IMR-90 (cell line): ENCODE measurements at regions not wholly inside any gene's neighbourhood (a gene's known extent, or its start where the extent isn't known, plus 50 kb on each side); places are given as distances from the start of the nearest gene placed in this dataset.
A peak's percentile ranks its signal among the peaks of the same experiment; 100 is the strongest.

ENCODE experiments used
- ATAC-seq: fragments of 200-7000 bp; cut with Tn5 transposase; 2 replicates; pipeline ENCODE4 v1.9.1; 2020; ENCODE audit warnings: low read depth, mild to moderate bottlenecking, moderate library complexity
- BruUV-seq: library from RNA; stranded (reverse); fragments of 400-500 nt; replicated peaks from 2 replicates; lab custom pipeline; 2021; lab: Mats Ljungman, UMichigan
- CTCF ChIA-PET: fragments of 300-600 bp; formaldehyde crosslinking; extraction: SDS; loops from one replicate; lab custom pipeline; 2021; ENCODE audit warnings: antibody characterized with exemption; lab: Yijun Ruan, JAX
- POLR2A ChIA-PET: fragments of 300-600 bp; sonication (Branson Sonifier 250); formaldehyde crosslinking; loops from one replicate; lab custom pipeline; 2022; ENCODE audit warnings: antibody characterized with exemption; ENCODE audit not compliant: unreplicated experiment; lab: Charles Lee
- DNase-seq: peaks from one replicate; pipeline ENCODE4 v3.0.0; 2013
- H2AFZ ChIP-seq: replicated peaks from 2 replicates; pipeline ENCODE3; 2013; ENCODE audit warnings: low read length, mild to moderate bottlenecking; ENCODE audit not compliant: poor library complexity
- H2AK5ac ChIP-seq: 2 replicates; pipeline ENCODE4 v1.6.1; 2013; ENCODE audit warnings: low read depth, low read length, inconsistent platforms
- H2AK9ac ChIP-seq: replicated peaks from 2 replicates; pipeline ENCODE3; 2013; ENCODE audit warnings: mild to moderate bottlenecking, low read depth, low read length, moderate library complexity; ENCODE audit not compliant: poor library complexity
- H2BK120ac ChIP-seq: 2 replicates; pipeline ENCODE4 v1.6.1; 2013; ENCODE audit warnings: low read depth, low read length, inconsistent platforms
- H2BK15ac ChIP-seq: 3 replicates; pipeline ENCODE4 v1.6.1; 2013; ENCODE audit warnings: low read depth, low read length, inconsistent platforms
- H2BK20ac ChIP-seq: 2 replicates; pipeline ENCODE4 v1.6.1; 2013; ENCODE audit warnings: low read depth, mild to moderate bottlenecking, inconsistent platforms, low read length, moderate library complexity
- H2BK5ac ChIP-seq: 2 replicates; pipeline ENCODE4 v1.6.1; 2013; ENCODE audit warnings: mild to moderate bottlenecking, low read depth, low read length, inconsistent platforms; ENCODE audit not compliant: poor library complexity, severe bottlenecking
- H3K14ac ChIP-seq: replicated peaks from 2 replicates; pipeline ENCODE4 v1.6.1; 2013; ENCODE audit warnings: low read depth, low read length, inconsistent platforms
- H3K18ac ChIP-seq: 2 replicates; pipeline ENCODE4 v1.6.1; 2013; ENCODE audit warnings: low read depth, low read length, control low read depth
- H3K23ac ChIP-seq: 2 replicates; pipeline ENCODE4 v1.6.1; 2013; ENCODE audit warnings: low read depth, low read length, inconsistent platforms
- H3K27ac ChIP-seq: 2 replicates; pipeline ENCODE4 v1.5.1; 2013; ENCODE audit warnings: mild to moderate bottlenecking, control low read depth, low read length; ENCODE audit not compliant: insufficient read depth
- H3K27me3 ChIP-seq: 2 replicates; pipeline ENCODE4 v1.6.1; 2013; ENCODE audit warnings: low read length; ENCODE audit not compliant: control insufficient read depth, insufficient read depth
- H3K36me3 ChIP-seq: 2 replicates; pipeline ENCODE4 v1.6.1; 2013; ENCODE audit warnings: low read length, mixed read lengths; ENCODE audit not compliant: control insufficient read depth, insufficient read depth
- H3K4ac ChIP-seq: 2 replicates; pipeline ENCODE4 v1.6.1; 2013; ENCODE audit warnings: low read depth, low read length, inconsistent platforms
- H3K4me1 ChIP-seq: 2 replicates; pipeline ENCODE4 v1.6.1; 2013; ENCODE audit warnings: low read length, mixed read lengths; ENCODE audit not compliant: control insufficient read depth, insufficient read depth
- H3K4me2 ChIP-seq: 2 replicates; pipeline ENCODE4 v1.6.1; 2013; ENCODE audit warnings: low read depth, mild to moderate bottlenecking, control low read depth, low read length, moderate library complexity
- H3K4me3 ChIP-seq: 2 replicates; pipeline ENCODE4 v1.5.1; 2013; ENCODE audit warnings: low read depth, mild to moderate bottlenecking, control low read depth, low read length, moderate library complexity; ENCODE audit not compliant: insufficient read depth
- H3K56ac ChIP-seq: 2 replicates; pipeline ENCODE4 v1.6.1; 2013; ENCODE audit warnings: low read length, inconsistent platforms; ENCODE audit not compliant: insufficient read depth; ENCODE audit errors: extremely low read depth
- H3K79me1 ChIP-seq, 2 experiments: 2 replicates each; pipeline ENCODE4 v1.6.1; 2013; ENCODE audit warnings: low read length in 2 of 2, inconsistent platforms in 1 of 2, low read depth in 1 of 2
- H3K9ac ChIP-seq: 2 replicates; pipeline ENCODE4 v1.6.1; 2013; ENCODE audit warnings: low read depth, low read length, control low read depth
- H3K9me1 ChIP-seq: 2 replicates; pipeline ENCODE4 v1.6.1; 2013; ENCODE audit warnings: low read length, inconsistent platforms; ENCODE audit not compliant: insufficient read depth
- H3K9me3 ChIP-seq: 2 replicates; pipeline ENCODE4 v1.6.1; 2013; ENCODE audit warnings: low read length; ENCODE audit not compliant: control insufficient read depth, insufficient read depth
- H4K20me1 ChIP-seq: 2 replicates; pipeline ENCODE4 v1.6.1; 2013; ENCODE audit warnings: low read length, inconsistent platforms; ENCODE audit not compliant: insufficient read depth
- H4K5ac ChIP-seq: 2 replicates; pipeline ENCODE4 v1.6.1; 2013; ENCODE audit warnings: mild to moderate bottlenecking, low read depth, low read length, control low read depth
- H4K8ac ChIP-seq, 2 experiments: 2 replicates each; pipeline ENCODE4 v1.6.1; 2013; ENCODE audit warnings: low read depth in 2 of 2, low read length in 2 of 2, control low read depth in 1 of 2, inconsistent platforms in 1 of 2
- H4K91ac ChIP-seq: 2 replicates; pipeline ENCODE4 v1.6.1; 2013; ENCODE audit warnings: low read depth, low read length, inconsistent platforms; ENCODE audit not compliant: insufficient read depth
- NFE2L2 ChIP-seq: fragments of 150-350 bp; IDR thresholded peaks from 2 replicates; pipeline ENCODE4 v1.6.1; 2016; ENCODE audit warnings: low read depth, mild to moderate bottlenecking, low read length
- WGBS, 2 experiments: methylation state at CpG; one replicate each; pipeline versions ENCODE4 v1.1.5 to v1.1.7; 2013; ENCODE audit warnings: missing lambda C conversion rate in 2 of 2; ENCODE audit not compliant: insufficient read length in 1 of 2; ENCODE audit errors: extremely low coverage in 2 of 2; 5-methylcytosine and 5-hydroxymethylcytosine counted together
- dilution Hi-C: fragments of 300-500 bp; cut with HindIII; formaldehyde crosslinking; loops from one replicate; pipeline ENCODE4 v1.14.3; 2018; ENCODE audit warnings: low sequenced_read_pairs; ENCODE audit not compliant: unreplicated experiment
- in situ Hi-C: fragments of 300-500 bp; cut with MboI; formaldehyde crosslinking; loops from 3 replicates; pipeline ENCODE4 v1.14.3; 2019; ENCODE audit warnings: low sequenced_read_pairs, inconsistent platforms, mixed read lengths
- intact Hi-C: fragments of 100-400 bp; cut with micrococcal nuclease; formaldehyde crosslinking; loops from 2 replicates; pipeline ENCODE4 v1.10.0; 2022

DNA sequence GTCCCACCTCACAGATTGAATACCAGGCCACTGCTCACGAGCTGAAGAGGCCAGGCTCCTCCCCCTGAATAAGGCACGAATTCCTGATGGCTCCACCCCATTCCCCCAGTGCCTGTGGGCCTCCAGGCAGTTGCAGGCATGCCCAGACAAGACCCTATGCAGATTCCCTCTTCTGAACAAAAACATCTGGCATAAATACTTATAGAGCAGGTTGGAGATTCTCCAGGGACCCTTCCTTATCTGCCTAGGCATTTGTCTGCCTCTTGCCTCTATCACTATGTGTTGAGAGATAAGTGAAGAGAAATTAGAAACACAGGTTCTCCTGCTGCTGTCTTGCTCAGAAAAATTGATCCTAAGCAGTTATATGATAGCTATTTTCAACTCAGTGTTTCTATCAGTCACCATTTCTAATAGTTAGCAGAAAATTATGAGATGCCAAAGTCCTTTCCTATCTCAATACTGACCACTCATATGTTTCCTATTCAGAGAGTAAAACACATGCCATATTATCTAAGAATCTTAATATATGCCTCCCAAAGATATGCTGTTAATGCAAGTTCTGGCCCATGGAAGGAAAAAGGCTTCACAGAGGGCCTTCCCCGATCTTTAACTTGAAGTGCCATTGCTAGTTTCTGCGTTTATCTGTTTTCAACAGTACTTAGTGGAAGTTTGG is 364.0 kb downstream of the KCTD12 start:
- Histone ChIP-seq H2BK120ac (peak overlapping the region; percentile 74; the same call in 1 of the 2 replicates), H3K4me3 (no peak overlapping the region), H3K9me3 (no peaks in the 10 kb centered on the region), H2AFZ (no peak overlapping the region), H3K4ac (no peak overlapping the region; the same call in 1 of the 2 replicates), H3K79me1 (no peaks in the 10 kb centered on the region), H3K4me2 (no peak overlapping the region), H3K56ac (no peak overlapping the region), H3K18ac (peak overlapping the region; percentile 73), H3K4me1 (peaks cover 2% of the 10 kb centered on the region; the same call in 1 of the 2 replicates), H3K9me1 (no peaks in the 10 kb centered on the region), H4K91ac (peak overlapping the region; percentile 38), H4K20me1 (no peaks in the 10 kb centered on the region), H3K27ac (peak overlapping the region; percentile 55; the same call in 1 of the 2 replicates), H2BK20ac (peak overlapping the region; percentile 21; the same call in 1 of the 2 replicates), H2AK9ac (no peak overlapping the region), H3K27me3 (no peaks in the 10 kb centered on the region), H3K23ac (peak overlapping the region; percentile 10; the same call in 1 of the 2 replicates), H2BK15ac (no peak overlapping the region), H3K36me3 (no peaks in the 10 kb centered on the region), H3K9ac (no peak overlapping the region), H3K14ac (no peak overlapping the region), H4K5ac (peak overlapping the region; percentile 35; the same call in 1 of the 2 replicates), H4K8ac (peak overlapping the region in 1 of 2 experiments; percentile 14; a peak in 1 of 4 replicates), H2BK5ac (no peak overlapping the region), H2AK5ac (no peak overlapping the region)
- TF ChIP-seq NFE2L2: no peak
- POLR2A ChIA-PET: interaction anchor here (0.5 kb wide), 1 partner anchor 695 kb away, joined by 4 read pairs; no protein-coding TSS in a partner anchor
- ATAC-seq (peak; percentile 71), DNase-seq (peak; percentile 37)
- intact Hi-C loops (no loop called here), in situ Hi-C loops (no loop called here), dilution Hi-C loops (no loop called here)
- WGBS, 2 experiments: no CpG with 5 or more reads among the region's 4 CpGs
- no TSS peak for BruUV-seq
- CTCF ChIA-PET: interaction anchor here (0.6 kb wide), 1 partner anchor 339 kb away, joined by 4 read pairs; no protein-coding TSS in a partner anchor
